ENCODE measurements at regions not wholly inside any gene's neighbourhood (a gene's known extent, or its start where the extent isn't known, plus 50 kb on each side); places are given as distances from the start of the nearest gene placed in this dataset.

DNA sequence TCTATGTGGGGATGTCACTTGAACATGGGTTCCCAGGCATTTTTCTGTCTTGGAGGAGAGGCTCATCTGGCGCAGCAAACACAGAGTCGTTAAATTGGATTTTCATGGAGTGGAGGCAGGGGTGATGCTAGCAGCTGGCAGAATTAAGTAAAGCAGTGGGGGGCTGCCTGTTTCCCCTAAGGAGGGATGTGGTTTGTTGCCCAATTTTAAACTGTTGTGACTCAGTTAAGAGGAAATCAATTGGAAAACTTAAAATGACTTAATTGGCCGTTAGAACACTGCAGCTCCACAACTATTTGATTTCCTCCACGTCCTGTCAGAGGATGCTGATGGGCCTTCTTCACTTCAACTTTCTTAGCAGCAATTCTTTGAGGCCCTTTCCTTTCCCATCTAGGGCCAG is 354.1 kb upstream of the ATP5MC3 start:
- Histone ChIP-seq H3K4me3 (no peak overlapping the region), H3K27ac (no peak overlapping the region)

DNA sequence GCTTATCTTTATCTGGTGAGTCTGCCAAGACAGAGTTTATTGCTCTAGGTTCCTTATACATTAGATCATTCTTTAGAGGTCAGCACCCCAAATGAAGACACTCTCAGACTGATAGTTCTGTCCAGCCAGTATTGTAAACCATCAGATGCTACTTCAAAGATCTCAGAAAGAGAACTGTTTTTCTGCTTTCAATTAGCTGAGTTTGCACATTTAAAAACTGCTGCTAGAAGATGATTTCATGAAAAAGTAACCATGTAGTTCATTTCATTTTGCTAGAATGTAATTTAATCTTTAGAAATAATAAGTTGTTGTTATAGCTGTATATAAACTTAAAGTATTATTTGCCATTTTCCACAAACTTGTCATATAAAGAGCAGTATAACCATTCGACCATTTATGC is 344.5 kb upstream of the ATP5MC3 start:
- Histone ChIP-seq H3K27ac (no peak overlapping the region), H3K4me3 (no peak overlapping the region)

DNA sequence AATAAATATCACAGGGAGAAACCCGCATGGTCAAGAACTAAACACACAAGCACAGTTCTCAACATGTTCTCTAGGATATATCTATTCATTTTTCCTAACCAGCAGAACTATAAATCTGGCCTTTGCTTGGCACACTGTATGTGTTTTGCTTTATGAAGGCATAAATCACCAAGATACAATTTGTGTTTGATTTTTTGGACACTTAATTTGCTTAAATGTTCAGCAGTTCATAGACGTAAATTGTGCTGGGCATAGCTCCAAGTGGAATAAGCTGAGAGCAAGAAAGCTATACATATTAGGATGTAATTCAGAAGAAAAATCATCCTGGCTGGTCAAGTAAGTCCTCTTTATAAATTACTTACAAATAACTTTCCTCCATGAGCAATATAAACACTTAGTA is 341.5 kb upstream of the ATP5MC3 start:
- H3K27ac ChIP-seq = no peak overlapping the region
- no peak overlapping the region for H3K4me3 ChIP-seq

DNA sequence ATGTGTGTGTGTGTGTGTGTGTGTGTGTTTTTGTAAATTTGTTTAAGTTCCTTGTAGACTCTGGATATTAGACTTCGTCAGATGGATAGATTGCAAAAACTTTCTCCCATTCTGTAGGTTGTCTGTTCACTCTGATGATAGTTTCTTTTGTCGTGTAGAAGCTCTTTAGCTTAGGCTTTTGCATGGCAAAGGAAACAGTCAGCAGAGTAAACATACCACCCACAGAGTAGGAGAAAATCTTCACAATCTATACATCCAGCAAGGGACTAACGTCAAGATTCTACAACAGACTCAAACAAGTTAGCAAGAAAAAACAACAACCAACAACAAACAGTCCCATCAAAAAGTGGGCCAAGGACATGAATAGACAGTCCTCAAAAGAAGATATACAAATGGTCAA is 336.7 kb upstream of the ATP5MC3 start:
- H3K4me3 ChIP-seq = no peak overlapping the region
- H3K27ac ChIP-seq = no peak overlapping the region

DNA sequence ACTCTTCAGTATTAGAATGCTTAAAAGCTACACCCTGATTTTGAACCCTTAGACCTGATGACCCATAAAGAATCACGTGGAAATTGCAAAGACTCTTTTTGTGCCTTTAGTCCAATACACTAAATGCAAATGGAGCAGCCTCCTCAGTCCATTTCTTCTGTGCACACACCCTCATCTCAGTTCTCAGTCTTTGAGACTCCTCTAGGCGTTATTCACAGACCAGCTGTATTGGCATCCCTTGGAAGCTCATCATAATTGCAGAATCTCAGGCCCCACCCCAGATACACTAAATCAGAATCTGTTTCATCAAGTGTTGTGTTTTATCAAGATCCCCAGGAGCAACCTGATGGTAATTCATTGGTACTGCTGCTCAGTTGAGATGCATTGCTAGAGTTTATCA is 335.0 kb upstream of the ATP5MC3 start:
- Histone ChIP-seq H3K4me3 (no peak overlapping the region), H3K27ac (no peak overlapping the region)

DNA sequence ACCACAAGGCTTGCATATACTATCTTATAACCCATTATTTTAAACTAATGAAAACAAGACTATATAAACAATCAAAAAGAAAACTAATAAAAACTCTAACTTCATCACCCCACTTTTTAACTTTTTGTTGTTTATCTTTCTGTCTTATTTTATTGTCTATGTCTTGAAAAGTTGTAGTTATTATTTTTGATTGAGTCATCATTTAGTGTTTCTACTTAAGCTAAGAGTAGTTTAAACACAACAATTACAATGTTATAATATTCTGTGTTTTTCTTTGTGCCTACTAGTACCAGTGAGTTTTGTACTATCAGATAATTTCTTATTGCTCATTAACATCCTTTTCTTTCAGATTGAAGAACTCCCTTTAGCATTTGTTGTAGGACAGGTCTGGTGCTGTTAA is 318.7 kb upstream of the ATP5MC3 start:
- H3K4me3 ChIP-seq = no peak overlapping the region
- H3K27ac ChIP-seq = no peak overlapping the region

DNA sequence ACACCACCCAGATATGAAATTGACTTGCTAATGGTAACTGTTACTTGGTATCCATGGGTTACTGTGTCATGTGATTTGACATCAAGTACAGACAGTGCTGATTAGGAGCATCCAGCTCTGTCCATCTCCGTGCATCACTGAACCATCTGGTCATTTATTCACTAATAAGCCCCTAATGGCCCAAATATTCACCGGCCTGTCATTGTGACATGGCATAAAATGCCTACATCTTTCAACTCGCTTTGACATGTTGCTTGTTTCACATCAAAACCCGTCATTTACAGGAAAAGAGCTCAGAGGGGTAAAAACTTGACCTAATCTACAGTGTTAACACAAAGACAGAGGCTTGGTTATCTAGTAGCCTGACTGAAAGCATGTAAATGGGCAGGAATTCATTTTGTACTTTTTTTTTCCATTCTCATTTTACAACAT is 308.9 kb upstream of the ATP5MC3 start:
- Histone ChIP-seq H3K27ac (no peak overlapping the region), H3K4me3 (no peak overlapping the region)

DNA sequence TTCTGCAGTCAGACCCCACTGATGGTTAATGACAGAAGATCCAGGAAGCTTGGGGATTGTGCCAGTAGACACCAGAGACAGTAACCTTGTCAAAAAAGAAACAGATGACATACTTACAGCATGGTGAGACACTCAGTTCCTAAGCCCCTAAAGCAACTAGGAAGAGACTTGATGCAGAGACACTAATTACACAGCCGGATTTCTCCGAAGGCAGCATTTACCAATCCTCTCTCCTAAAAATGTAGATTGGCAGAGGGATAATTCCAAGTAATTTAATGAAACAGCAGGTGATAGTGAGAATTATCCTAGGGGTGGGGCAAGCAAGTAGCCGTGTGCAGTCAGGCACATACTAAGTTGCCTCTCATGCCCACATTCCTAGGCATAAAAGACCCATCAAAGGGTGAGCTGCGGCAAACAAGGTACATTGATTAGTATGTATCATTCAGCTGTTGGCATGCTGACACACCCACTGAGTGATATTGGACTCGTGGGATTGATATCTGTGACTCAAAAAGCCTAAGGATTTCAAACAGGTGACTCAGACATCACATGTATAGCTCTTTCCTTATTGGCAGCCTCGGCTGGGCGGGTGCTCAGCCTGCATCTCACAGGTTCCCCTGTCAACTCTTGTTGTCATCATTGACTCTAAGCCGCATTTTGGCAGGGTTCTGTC is 296.7 kb upstream of the ATP5MC3 start:
- no peak overlapping the region for H3K27ac ChIP-seq

DNA sequence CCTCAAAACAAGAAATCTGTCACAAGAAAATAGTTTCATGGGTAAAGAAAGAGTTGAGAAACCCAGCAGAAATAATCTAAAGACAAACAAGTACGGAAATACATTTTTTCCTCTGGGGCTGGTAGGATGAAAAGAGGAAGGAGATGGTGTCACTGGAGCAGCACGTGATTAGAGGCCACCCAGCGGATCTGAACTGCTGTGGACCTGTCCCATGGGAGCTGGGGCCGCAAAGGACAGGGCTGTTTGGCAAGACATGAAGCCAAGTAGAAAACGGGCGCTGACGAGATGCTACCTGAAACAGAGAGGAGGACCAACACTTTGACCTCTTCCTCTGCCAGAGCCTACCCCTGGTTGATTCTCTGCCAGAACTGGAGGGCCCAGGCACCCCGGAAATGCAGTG is 295.4 kb upstream of the ATP5MC3 start:
- Histone ChIP-seq H3K27ac (no peak overlapping the region), H3K4me3 (no peak overlapping the region)

More for the DNA sequence above, 296.7 kb upstream of the ATP5MC3 start:
- no peak overlapping the region for H3K4me3 ChIP-seq

DNA sequence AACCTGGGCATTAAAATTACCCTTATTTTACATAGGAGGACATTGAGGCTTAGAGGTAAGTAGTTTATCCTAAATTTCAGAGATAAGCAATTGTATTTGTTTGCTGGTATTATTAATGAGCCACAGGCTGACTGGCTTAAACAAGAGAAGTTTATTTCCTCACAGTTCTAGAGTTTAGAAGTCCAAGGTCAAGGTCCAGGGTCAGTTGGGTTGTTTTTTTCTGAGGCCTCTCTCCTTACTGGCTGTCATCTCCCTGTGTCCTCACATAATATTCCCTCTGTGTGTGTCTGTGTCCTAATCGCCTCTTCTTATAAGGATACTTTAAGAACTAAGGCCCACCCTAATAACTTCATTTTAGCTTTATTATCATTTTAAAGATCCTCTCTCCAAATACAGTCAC is 294.9 kb upstream of the ATP5MC3 start:
- no peak overlapping the region for H3K27ac ChIP-seq
- H3K4me3 ChIP-seq = no peak overlapping the region

DNA sequence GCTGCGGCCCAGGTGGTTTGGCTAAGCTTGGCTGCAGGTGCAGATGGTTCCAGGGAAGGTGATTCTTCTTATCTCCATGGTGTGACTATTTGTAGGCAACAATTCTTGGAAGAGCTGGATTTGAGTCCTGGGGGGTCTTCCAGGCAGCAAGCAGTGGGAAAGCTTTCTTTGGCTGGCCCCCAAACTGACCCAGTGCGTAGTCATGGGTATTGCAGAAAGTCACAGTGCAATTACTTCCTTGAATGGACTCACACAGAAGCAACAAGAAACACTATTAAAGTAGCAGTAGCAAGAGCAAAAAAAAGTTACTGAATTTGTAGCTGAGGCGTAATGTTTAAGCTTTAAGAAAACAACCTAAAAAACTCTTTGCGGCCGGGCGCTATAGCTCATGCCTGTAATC is 293.6 kb upstream of the ATP5MC3 start:
- H3K4me3 ChIP-seq = no peak overlapping the region
- no peak overlapping the region for H3K27ac ChIP-seq

DNA sequence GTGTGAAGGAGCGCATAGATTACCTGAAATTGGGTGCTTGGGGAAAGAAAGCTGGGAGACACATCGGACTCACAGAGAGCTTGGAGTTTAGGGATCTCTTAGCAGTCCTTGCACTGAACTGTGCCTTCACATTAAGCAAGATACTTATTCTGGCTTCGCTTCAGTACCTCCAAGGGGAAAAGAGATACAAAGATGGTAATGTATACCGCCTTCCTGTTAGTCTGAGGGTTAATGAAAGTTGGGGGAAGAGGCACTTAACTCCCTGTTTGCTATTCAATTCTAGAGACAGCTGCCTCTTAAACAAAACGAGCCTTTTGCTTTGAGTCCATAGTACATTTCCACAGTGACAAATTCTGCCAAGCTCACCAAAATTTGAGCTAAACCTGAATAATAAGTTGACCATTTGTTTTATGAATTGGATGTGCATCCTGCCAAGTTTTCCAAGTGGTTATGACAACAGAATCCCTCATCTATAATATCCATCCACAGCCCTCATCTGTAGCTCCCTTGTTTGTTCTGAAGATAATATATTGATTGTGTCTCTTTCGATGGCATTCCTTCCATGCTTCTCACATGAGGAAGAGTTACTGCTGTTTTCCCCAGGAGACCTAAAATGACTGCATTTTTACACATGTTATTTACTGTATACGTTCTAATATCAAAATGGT is 287.1 kb upstream of the ATP5MC3 start:
- Histone ChIP-seq H3K27ac (no peak overlapping the region), H3K4me3 (no peak overlapping the region)

DNA sequence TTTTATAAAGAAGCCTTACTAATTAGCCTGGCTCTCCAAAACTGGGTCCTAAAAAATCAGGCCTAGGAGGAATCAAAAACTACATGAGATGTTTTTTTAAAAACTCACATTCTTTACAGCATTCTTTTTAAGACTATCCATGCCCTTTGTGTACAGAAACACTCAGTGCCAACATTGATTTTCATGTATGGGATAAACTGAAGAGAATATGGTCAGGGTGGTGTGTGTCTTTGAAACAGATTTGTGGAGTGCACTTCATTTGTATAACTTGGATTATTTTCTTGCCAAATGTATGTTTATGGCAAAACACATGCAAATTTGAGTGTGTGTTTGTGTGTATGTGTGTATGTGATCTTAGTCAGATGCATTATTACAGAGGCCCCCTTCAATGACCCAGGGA is 283.6 kb upstream of the ATP5MC3 start:
- Histone ChIP-seq H3K27ac (no peak overlapping the region), H3K4me3 (no peak overlapping the region)

DNA sequence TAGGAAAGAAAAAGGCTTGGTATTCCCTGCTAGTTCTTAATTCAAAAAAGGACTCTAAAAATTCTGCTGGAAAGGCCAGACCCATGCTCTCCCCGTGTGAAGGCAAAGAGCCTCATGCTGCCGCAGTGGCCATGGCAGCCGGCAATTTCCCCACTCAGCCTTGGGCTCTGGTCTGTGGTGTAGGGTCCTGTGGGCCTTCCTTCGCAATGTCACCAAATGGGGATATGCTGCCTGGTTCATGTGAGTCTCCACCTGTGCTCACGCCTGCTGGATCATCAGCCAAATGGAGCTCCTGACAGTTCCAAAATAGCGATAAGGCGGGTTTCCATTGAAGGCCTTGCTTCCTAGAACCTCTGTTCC is 282.8 kb upstream of the ATP5MC3 start:
- Histone ChIP-seq H3K4me3 (no peak overlapping the region), H3K27ac (no peak overlapping the region)

DNA sequence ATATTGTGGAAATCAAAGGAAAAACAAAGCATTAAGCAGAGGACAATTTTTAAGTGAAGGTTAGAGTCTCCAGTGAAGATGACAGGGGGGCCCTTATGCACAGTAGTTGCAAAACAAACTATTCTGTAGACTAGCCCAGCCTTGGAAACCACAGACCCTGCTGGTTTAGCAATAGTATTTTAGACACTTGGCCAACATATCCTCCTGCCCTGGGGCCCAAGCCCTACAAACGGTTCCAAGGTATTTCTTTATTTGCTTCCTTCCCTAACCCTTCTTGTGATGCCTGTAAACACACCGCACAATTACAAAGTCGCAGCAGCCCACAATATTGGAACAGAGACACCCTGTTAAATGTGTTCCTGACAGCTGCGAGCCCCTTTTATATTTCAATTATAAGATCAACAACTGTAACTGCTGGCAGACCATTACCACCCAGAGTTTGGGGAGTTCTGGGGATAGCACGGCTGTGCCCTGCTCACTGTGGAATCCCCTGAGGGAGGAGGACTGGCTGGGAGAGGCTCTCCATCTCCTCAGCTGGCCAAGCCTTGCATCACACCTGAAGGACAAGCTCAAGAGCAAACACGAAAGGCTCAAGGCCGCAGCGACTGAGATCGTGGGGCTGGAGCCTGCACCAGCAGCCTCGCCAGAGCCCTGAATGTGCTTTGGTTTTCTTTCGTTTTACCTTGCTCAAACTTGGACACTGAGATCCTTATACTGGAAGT is 282.2 kb upstream of the ATP5MC3 start:
- Histone ChIP-seq H3K27ac (peak overlapping the region in 1 of 21 experiments; percentile 30), H3K4me3 (no peak overlapping the region)

DNA sequence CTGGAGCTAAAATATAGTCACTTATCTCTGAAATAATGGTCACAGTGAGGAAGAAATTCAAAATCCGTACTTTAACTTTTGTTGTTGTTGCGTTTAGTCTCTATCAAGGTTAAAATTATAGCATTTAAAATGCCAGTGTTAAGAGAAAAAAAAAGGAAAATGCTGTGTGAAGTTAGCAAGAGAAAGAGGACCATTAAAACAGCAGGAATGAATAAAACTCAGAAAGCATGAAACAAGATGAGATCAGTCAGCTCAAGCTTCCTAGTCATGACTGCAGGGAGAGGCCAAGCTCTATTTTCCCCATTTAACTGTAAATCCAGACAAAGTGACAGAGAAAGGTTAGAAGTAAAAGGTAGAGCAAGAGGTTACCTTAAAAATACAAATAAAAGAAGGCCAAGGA is 281.7 kb upstream of the ATP5MC3 start:
- no peak overlapping the region for H3K27ac ChIP-seq
- H3K4me3 ChIP-seq = no peak overlapping the region

DNA sequence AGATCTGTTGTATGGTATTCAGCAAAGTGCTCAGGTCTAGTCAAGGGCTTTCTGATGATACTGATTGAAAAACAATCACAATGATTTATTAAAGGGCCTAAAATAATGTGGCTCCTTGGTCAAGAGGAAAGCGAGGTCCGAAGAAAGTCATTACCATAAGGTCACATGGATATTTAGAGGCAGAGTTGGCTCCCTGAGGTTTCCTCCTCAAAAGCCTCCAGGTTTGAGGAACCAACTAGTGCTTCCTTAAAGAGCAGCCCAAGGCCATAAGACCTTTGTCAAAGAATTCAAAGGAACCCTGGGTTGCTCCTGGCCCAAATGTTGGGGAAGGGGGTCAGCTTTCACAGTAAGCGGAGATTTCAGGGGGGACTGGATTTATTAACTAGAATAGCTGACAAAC is 280.7 kb upstream of the ATP5MC3 start:
- H3K27ac ChIP-seq = no peak overlapping the region
- H3K4me3 ChIP-seq = no peak overlapping the region

DNA sequence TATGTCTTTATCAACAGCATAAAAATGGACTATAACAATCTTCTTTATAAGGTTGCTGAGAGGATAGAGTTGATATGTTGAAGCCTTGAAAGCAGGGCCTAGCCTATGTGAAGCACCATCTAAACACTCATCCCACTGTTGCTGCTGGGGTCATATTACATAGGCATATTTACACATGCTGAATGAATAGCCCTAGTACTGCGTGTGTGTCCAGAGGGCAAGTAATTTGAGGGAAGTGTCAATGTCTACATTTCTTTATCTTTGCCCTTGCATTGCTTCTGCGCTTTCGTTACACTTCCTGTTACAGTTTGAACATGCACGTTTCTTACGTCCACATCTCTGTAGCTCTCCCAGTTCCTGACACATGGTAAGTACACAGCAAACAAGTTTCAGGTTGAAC is 280.3 kb upstream of the ATP5MC3 start:
- H3K27ac ChIP-seq = no peak overlapping the region
- no peak overlapping the region for H3K4me3 ChIP-seq

DNA sequence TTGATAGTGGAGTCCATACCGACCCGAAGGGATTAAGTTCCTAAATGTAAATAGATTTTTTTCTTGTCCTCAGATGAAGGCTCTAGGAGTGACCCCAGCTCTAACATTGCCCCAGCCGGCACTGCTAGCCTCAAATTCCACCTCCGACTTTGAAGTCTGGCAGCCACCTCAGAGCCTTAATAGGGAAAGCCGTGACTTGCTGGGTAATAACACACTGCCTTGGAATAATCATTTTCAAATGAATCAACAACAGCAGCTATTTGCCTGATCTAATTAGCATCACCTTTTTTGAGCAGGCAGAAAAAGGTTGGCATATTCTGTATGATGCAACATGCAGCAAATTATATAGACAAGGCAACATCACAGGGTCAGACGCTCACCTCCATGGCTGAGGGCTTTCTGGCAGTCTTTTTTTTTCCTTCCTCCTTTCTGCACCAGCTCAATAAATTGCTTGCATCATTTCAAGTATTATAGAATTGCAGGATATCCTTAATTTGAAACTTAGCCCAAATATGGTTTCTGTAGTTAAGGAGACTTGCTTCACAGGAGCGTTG is 276.5 kb upstream of the ATP5MC3 start:
- Histone ChIP-seq H3K4me3 (no peak overlapping the region), H3K27ac (no peak overlapping the region)

DNA sequence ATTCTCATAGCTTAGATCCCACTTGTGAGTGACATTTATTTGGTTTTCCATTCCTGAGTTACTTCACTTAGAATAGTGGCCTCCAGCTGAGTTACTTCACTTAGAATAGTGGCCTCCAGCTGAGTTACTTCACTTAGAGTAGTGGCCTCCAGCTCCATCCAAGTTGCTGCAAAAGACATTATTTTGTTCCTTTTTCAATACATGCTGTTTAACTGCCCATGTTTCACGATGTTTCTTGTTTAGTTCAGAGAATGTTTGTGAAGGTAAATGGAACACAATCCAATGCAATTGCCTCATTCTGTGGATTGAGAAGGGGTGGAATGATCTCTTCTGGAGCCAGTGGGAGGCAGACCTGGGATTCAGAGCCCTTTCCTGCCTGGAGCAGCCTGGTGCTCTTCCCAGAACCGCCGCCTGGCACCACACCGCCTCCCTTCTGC is 273.5 kb upstream of the ATP5MC3 start:
- Histone ChIP-seq H3K27ac (no peak overlapping the region), H3K4me3 (no peak overlapping the region)
